ENCODE measurements at regions not wholly inside any gene's neighbourhood (a gene's known extent, or its start where the extent isn't known, plus 50 kb on each side); places are given as distances from the start of the nearest gene placed in this dataset.
A peak's percentile ranks its signal among the peaks of the same experiment; 100 is the strongest.

GRCh38 chr6:146950351-146950835, 253.8 kb upstream of the STXBP5 start (continued):
- TF ChIP-seq ATF6 (CRISPR knock-in tag; conservative IDR thresholded peaks at IDR 0.05), result no peak
- peak; percentile 56; the same call in 1 of the 2 replicates for TF ChIP-seq ZNF609 (CRISPR knock-in tag; IDR thresholded peaks at IDR 0.05; ENCODE audit: borderline replicate concordance)
- TF ChIP-seq, protein P1, sequence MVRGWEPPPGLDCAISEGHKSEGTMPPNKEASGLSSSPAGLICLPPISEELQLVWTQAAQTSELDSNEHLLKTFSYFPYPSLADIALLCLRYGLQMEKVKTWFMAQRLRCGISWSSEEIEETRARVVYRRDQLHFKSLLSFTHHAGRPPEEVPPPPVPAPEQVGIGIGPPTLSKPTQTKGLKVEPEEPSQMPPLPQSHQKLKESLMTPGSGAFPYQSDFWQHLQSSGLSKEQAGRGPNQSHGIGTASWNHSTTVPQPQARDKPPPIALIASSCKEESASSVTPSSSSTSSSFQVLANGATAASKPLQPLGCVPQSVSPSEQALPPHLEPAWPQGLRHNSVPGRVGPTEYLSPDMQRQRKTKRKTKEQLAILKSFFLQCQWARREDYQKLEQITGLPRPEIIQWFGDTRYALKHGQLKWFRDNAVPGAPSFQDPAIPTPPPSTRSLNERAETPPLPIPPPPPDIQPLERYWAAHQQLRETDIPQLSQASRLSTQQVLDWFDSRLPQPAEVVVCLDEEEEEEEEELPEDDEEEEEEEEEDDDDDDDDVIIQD (CRISPR knock-in tag; IDR thresholded peaks at IDR 0.05; ENCODE audit: low read depth), result peak; percentile 52; the same call in 1 of the 2 replicates
- peak; percentile 52; the same call in 1 of the 2 replicates for TF ChIP-seq DPF2 (CRISPR knock-in tag; IDR thresholded peaks at IDR 0.05; ENCODE audit: borderline replicate concordance, low read depth)
- TF ChIP-seq, protein P2, sequence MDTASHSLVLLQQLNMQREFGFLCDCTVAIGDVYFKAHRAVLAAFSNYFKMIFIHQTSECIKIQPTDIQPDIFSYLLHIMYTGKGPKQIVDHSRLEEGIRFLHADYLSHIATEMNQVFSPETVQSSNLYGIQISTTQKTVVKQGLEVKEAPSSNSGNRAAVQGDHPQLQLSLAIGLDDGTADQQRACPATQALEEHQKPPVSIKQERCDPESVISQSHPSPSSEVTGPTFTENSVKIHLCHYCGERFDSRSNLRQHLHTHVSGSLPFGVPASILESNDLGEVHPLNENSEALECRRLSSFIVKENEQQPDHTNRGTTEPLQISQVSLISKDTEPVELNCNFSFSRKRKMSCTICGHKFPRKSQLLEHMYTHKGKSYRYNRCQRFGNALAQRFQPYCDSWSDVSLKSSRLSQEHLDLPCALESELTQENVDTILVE (CRISPR knock-in tag; IDR thresholded peaks at IDR 0.05), result 0 out of 2 replicates have a peak, but pooled peaks have one; percentile 37
- no peak for TF ChIP-seq GFI1 (CRISPR knock-in tag; IDR thresholded peaks at IDR 0.05; ENCODE audit: borderline replicate concordance)
- no peak for TF ChIP-seq ZKSCAN8 (CRISPR knock-in tag; IDR thresholded peaks at IDR 0.05; ENCODE audit: borderline replicate concordance)
- TF ChIP-seq GATA4 (IDR thresholded peaks at IDR 0.05; ENCODE audit: borderline replicate concordance, low read depth), result peak; percentile 66; the same call in 1 of the 2 replicates
- 0 out of 2 replicates have a peak, but pooled peaks have one; percentile 35 for TF ChIP-seq MEIS1 (CRISPR knock-in tag; IDR thresholded peaks at IDR 0.05; ENCODE audit: borderline replicate concordance)
- TF ChIP-seq MAFF (IDR thresholded peaks at IDR 0.05; ENCODE audit: low read depth, low read length), result no peak
- no peak for TF ChIP-seq ZNF7 (CRISPR knock-in tag; IDR thresholded peaks at IDR 0.05)
- no peak for TF ChIP-seq ZNF570 (CRISPR knock-in tag; IDR thresholded peaks at IDR 0.05; ENCODE audit: borderline replicate concordance)
- TF ChIP-seq, protein P3, sequence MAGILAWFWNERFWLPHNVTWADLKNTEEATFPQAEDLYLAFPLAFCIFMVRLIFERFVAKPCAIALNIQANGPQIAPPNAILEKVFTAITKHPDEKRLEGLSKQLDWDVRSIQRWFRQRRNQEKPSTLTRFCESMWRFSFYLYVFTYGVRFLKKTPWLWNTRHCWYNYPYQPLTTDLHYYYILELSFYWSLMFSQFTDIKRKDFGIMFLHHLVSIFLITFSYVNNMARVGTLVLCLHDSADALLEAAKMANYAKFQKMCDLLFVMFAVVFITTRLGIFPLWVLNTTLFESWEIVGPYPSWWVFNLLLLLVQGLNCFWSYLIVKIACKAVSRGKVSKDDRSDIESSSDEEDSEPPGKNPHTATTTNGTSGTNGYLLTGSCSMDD (CRISPR knock-in tag; IDR thresholded peaks at IDR 0.05), result no peak
- peak; percentile 50; the same call in 1 of the 2 replicates for TF ChIP-seq ZNF431 (CRISPR knock-in tag; IDR thresholded peaks at IDR 0.05; ENCODE audit: borderline replicate concordance, low read depth)
- no peak for TF ChIP-seq FOXM1 (CRISPR knock-in tag; IDR thresholded peaks at IDR 0.05)
- no peak for TF ChIP-seq ZNF253 (CRISPR knock-in tag; IDR thresholded peaks at IDR 0.05; ENCODE audit: borderline replicate concordance)
- TF ChIP-seq ZFX (CRISPR knock-in tag; IDR thresholded peaks at IDR 0.05; ENCODE audit: low read depth), result peak; percentile 22; the same call in 1 of the 2 replicates
- TF ChIP-seq ZNF337 (CRISPR knock-in tag; IDR thresholded peaks at IDR 0.05; ENCODE audit: borderline replicate concordance, low read depth), result no peak
- TF ChIP-seq RFX3 (CRISPR knock-in tag; IDR thresholded peaks at IDR 0.05), result no peak
